HepG2 (cell line): ENCODE measurements at regions not wholly inside any gene's neighbourhood (a gene's known extent, or its start where the extent isn't known, plus 50 kb on each side); places are given as distances from the start of the nearest gene placed in this dataset.
A peak's percentile ranks its signal among the peaks of the same experiment; 100 is the strongest.

Source experiments
- DNMT1 ChIP-seq: sonication (generic); formaldehyde crosslinking; IDR thresholded peaks from 2 replicates; pipeline ENCODE4 v1.5.1; 2020; ENCODE audit warnings: mild to moderate bottlenecking, missing genetic modification reagents
- HDAC1 ChIP-seq: sonication (generic); formaldehyde crosslinking; IDR thresholded peaks from 2 replicates; pipeline ENCODE4 v1.5.1; 2020; ENCODE audit warnings: mild to moderate bottlenecking, missing genetic modification reagents
- HNRNPH1 ChIP-seq: fragments of 200-400 bp; formaldehyde crosslinking; optimal IDR thresholded peaks from 2 replicates; pipeline ENCODE3; 2017; ENCODE audit warnings: mild to moderate bottlenecking, low read depth, low read length
- HNRNPUL1 ChIP-seq: fragments of 200-400 bp; formaldehyde crosslinking; IDR thresholded peaks from 2 replicates; pipeline ENCODE4 v1.6.1; 2017; ENCODE audit warnings: low read depth, mild to moderate bottlenecking, low read length, moderate library complexity
- JUN ChIP-seq: sonication (generic); formaldehyde crosslinking; IDR thresholded peaks from 2 replicates; pipeline ENCODE4 v1.4.0; 2020; ENCODE audit warnings: mild to moderate bottlenecking, missing genetic modification reagents
- MEIS2 ChIP-seq: sonication (generic); formaldehyde crosslinking; IDR thresholded peaks from 2 replicates; pipeline ENCODE4 v1.9.0; 2021; ENCODE audit warnings: mild to moderate bottlenecking, missing genetic modification reagents
- POLR2G ChIP-seq: fragments of 200-400 bp; formaldehyde crosslinking; IDR thresholded peaks from 2 replicates; pipeline ENCODE4 v1.6.1; 2018; ENCODE audit warnings: mild to moderate bottlenecking, low read depth, low read length, moderate library complexity
- RELA ChIP-seq: sonication (generic); formaldehyde crosslinking; IDR thresholded peaks from 2 replicates; pipeline ENCODE4 v1.4.0; 2020; ENCODE audit warnings: missing genetic modification reagents
- ZNF10 ChIP-seq: sonication (generic); formaldehyde crosslinking; IDR thresholded peaks from 2 replicates; pipeline ENCODE4 v1.4.0; 2020; ENCODE audit warnings: mild to moderate bottlenecking, low read depth, missing genetic modification reagents, borderline replicate concordance
- ZNF12 ChIP-seq: sonication (generic); formaldehyde crosslinking; IDR thresholded peaks from 2 replicates; pipeline ENCODE4 v1.5.0; 2020; ENCODE audit warnings: missing genetic modification reagents
- ZNF282 ChIP-seq: fragments of 450-650 bp; IDR thresholded peaks from 2 replicates; pipeline ENCODE4 v1.6.1; 2018; ENCODE audit not compliant: partially characterized antibody
- ZNF460 ChIP-seq: sonication (generic); formaldehyde crosslinking; IDR thresholded peaks from 2 replicates; pipeline ENCODE4 v1.5.1; 2020; ENCODE audit warnings: missing genetic modification reagents, mild to moderate bottlenecking, borderline replicate concordance
- ZNF589 ChIP-seq: sonication (generic); formaldehyde crosslinking; conservative IDR thresholded peaks from 2 replicates; pipeline ENCODE4 v1.8.0; 2022; ENCODE audit warnings: mild to moderate bottlenecking, moderate library complexity, missing genetic modification reagents
- TF ChIP-seq, protein P1 (sequence below): sonication (generic); formaldehyde crosslinking; IDR thresholded peaks from 2 replicates; pipeline ENCODE4 v1.4.0; 2020; ENCODE audit warnings: missing genetic modification reagents
- TF ChIP-seq, protein P2 (sequence below): sonication (generic); formaldehyde crosslinking; IDR thresholded peaks from 2 replicates; pipeline ENCODE4 v1.5.1; 2020; ENCODE audit warnings: mild to moderate bottlenecking, moderate library complexity, missing genetic modification reagents
- TF ChIP-seq, protein P3 (sequence below), 2 experiments: fragments of 450-650 bp in 1 of 2; sonication (generic) in 1 of 2; formaldehyde crosslinking; IDR thresholded peaks; 2 replicates each; pipeline versions ENCODE4 v1.5.0 to v1.8.0; 2020 to 2022; ENCODE audit warnings: mild to moderate bottlenecking in 1 of 2, missing genetic modification reagents in 1 of 2
- TF ChIP-seq, protein P4 (sequence below): sonication (generic); formaldehyde crosslinking; conservative IDR thresholded peaks from 2 replicates; pipeline ENCODE4 v1.4.0; 2020; ENCODE audit warnings: missing genetic modification reagents
- TF ChIP-seq, protein P5 (sequence below): sonication (generic); formaldehyde crosslinking; IDR thresholded peaks from 2 replicates; pipeline ENCODE4 v1.4.0; 2020; ENCODE audit warnings: missing genetic modification reagents
- TF ChIP-seq, protein P6 (sequence below): sonication (generic); formaldehyde crosslinking; IDR thresholded peaks from 2 replicates; pipeline ENCODE4 v1.5.1; 2020; ENCODE audit warnings: missing genetic modification reagents, mild to moderate bottlenecking, borderline replicate concordance

DNA sequence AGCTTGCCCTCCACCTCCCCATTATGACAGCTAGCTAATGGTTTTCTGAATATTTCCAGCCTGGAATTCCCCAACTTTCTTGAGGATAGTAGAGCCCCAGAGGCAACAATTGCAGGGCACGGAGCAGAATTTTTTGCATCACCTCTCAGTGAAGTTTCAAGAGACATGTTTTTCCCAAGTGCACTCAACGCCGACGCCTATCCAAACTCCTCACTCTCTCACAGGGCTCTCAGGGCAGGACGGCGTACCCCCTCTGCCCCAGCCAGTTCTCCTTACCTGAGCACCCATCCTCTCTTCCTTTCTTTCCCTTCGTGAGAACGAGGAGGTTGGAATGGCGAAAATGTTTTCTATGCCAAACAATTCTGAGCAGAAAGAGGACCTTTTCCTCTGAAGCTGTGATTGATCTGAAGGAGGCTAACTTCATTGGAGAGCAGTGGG, 83.1 kb upstream of the FOXQ1 start (continued):
- no peak for TF ChIP-seq HDAC1 (CRISPR knock-in tag)
- TF ChIP-seq ZNF460 (CRISPR knock-in tag): no peak
- no peak for TF ChIP-seq DNMT1 (CRISPR knock-in tag)
- no peak for TF ChIP-seq ZNF12
- TF ChIP-seq, protein P1, sequence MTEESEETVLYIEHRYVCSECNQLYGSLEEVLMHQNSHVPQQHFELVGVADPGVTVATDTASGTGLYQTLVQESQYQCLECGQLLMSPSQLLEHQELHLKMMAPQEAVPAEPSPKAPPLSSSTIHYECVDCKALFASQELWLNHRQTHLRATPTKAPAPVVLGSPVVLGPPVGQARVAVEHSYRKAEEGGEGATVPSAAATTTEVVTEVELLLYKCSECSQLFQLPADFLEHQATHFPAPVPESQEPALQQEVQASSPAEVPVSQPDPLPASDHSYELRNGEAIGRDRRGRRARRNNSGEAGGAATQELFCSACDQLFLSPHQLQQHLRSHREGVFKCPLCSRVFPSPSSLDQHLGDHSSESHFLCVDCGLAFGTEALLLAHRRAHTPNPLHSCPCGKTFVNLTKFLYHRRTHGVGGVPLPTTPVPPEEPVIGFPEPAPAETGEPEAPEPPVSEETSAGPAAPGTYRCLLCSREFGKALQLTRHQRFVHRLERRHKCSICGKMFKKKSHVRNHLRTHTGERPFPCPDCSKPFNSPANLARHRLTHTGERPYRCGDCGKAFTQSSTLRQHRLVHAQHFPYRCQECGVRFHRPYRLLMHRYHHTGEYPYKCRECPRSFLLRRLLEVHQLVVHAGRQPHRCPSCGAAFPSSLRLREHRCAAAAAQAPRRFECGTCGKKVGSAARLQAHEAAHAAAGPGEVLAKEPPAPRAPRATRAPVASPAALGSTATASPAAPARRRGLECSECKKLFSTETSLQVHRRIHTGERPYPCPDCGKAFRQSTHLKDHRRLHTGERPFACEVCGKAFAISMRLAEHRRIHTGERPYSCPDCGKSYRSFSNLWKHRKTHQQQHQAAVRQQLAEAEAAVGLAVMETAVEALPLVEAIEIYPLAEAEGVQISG: no peak
- TF ChIP-seq, protein P2, sequence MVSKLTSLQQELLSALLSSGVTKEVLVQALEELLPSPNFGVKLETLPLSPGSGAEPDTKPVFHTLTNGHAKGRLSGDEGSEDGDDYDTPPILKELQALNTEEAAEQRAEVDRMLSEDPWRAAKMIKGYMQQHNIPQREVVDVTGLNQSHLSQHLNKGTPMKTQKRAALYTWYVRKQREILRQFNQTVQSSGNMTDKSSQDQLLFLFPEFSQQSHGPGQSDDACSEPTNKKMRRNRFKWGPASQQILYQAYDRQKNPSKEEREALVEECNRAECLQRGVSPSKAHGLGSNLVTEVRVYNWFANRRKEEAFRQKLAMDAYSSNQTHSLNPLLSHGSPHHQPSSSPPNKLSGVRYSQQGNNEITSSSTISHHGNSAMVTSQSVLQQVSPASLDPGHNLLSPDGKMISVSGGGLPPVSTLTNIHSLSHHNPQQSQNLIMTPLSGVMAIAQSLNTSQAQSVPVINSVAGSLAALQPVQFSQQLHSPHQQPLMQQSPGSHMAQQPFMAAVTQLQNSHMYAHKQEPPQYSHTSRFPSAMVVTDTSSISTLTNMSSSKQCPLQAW (CRISPR knock-in tag): no peak
- no peak for TF ChIP-seq ZNF10
- TF ChIP-seq MEIS2 (CRISPR knock-in tag): no peak; the same call in 1 of the 2 replicates
- TF ChIP-seq JUN: peak; percentile 32; the same call in 1 of the 2 replicates
- TF ChIP-seq ZNF589 (CRISPR knock-in tag): no peak
- TF ChIP-seq, protein P3, sequence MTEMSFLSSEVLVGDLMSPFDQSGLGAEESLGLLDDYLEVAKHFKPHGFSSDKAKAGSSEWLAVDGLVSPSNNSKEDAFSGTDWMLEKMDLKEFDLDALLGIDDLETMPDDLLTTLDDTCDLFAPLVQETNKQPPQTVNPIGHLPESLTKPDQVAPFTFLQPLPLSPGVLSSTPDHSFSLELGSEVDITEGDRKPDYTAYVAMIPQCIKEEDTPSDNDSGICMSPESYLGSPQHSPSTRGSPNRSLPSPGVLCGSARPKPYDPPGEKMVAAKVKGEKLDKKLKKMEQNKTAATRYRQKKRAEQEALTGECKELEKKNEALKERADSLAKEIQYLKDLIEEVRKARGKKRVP (CRISPR knock-in tag; IDR thresholded peaks at IDR 0.05): no peak
- 0 out of 2 replicates have a peak, but pooled peaks have one; percentile 60 for TF ChIP-seq HNRNPUL1
- TF ChIP-seq, protein P4, sequence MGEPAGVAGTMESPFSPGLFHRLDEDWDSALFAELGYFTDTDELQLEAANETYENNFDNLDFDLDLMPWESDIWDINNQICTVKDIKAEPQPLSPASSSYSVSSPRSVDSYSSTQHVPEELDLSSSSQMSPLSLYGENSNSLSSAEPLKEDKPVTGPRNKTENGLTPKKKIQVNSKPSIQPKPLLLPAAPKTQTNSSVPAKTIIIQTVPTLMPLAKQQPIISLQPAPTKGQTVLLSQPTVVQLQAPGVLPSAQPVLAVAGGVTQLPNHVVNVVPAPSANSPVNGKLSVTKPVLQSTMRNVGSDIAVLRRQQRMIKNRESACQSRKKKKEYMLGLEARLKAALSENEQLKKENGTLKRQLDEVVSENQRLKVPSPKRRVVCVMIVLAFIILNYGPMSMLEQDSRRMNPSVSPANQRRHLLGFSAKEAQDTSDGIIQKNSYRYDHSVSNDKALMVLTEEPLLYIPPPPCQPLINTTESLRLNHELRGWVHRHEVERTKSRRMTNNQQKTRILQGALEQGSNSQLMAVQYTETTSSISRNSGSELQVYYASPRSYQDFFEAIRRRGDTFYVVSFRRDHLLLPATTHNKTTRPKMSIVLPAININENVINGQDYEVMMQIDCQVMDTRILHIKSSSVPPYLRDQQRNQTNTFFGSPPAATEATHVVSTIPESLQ (CRISPR knock-in tag): no peak
- peak; percentile 24; the same call in 1 of the 2 replicates for TF ChIP-seq POLR2G
- no peak; the same call in 1 of the 2 replicates for TF ChIP-seq RELA (CRISPR knock-in tag)
- TF ChIP-seq, protein P5, sequence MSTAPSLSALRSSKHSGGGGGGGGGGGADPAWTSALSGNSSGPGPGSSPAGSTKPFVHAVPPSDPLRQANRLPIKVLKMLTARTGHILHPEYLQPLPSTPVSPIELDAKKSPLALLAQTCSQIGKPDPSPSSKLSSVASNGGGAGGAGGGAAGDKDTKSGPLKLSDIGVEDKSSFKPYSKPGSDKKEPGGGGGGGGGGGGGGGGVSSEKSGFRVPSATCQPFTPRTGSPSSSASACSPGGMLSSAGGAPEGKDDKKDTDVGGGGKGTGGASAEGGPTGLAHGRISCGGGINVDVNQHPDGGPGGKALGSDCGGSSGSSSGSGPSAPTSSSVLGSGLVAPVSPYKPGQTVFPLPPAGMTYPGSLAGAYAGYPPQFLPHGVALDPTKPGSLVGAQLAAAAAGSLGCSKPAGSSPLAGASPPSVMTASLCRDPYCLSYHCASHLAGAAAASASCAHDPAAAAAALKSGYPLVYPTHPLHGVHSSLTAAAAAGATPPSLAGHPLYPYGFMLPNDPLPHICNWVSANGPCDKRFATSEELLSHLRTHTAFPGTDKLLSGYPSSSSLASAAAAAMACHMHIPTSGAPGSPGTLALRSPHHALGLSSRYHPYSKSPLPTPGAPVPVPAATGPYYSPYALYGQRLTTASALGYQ: no peak
- no peak for TF ChIP-seq HNRNPH1
- TF ChIP-seq, protein P6, sequence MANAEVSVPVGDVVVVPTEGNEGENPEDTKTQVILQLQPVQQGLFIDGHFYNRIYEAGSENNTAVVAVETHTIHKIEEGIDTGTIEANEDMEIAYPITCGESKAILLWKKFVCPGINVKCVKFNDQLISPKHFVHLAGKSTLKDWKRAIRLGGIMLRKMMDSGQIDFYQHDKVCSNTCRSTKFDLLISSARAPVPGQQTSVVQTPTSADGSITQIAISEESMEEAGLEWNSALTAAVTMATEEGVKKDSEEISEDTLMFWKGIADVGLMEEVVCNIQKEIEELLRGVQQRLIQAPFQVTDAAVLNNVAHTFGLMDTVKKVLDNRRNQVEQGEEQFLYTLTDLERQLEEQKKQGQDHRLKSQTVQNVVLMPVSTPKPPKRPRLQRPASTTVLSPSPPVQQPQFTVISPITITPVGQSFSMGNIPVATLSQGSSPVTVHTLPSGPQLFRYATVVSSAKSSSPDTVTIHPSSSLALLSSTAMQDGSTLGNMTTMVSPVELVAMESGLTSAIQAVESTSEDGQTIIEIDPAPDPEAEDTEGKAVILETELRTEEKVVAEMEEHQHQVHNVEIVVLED (CRISPR knock-in tag): peak; percentile 42; the same call in 1 of the 2 replicates
- no peak for TF ChIP-seq ZNF282
